ENCODE measurements at regions not wholly inside any gene's neighbourhood (a gene's known extent, or its start where the extent isn't known, plus 50 kb on each side); places are given as distances from the start of the nearest gene placed in this dataset.
"Not testable (repeated sequence)": the region's sequence is repeated elsewhere in the genome, so short reads cannot be mapped to it uniquely, and the experiment has no call there.

- H2AFZ ChIP-seq (ENCODE audit: low read depth, low read length) = no peak overlapping the region
- no peak for TF ChIP-seq EZH2phosphoT487 (IDR thresholded peaks at IDR 0.05; ENCODE audit: low read depth)
- TF ChIP-seq, protein P1, sequence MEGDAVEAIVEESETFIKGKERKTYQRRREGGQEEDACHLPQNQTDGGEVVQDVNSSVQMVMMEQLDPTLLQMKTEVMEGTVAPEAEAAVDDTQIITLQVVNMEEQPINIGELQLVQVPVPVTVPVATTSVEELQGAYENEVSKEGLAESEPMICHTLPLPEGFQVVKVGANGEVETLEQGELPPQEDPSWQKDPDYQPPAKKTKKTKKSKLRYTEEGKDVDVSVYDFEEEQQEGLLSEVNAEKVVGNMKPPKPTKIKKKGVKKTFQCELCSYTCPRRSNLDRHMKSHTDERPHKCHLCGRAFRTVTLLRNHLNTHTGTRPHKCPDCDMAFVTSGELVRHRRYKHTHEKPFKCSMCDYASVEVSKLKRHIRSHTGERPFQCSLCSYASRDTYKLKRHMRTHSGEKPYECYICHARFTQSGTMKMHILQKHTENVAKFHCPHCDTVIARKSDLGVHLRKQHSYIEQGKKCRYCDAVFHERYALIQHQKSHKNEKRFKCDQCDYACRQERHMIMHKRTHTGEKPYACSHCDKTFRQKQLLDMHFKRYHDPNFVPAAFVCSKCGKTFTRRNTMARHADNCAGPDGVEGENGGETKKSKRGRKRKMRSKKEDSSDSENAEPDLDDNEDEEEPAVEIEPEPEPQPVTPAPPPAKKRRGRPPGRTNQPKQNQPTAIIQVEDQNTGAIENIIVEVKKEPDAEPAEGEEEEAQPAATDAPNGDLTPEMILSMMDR (IDR thresholded peaks at IDR 0.05; ENCODE audit: low read depth, low read length) = no peak
- no peaks in the 10 kb centered on the region for H3K79me2 ChIP-seq (ENCODE audit: low read length)
- no peak overlapping the region for H3K9ac ChIP-seq (ENCODE audit: low read length)
- H3K4me1 ChIP-seq (ENCODE audit: low read length) = no peaks in the 10 kb centered on the region
- no peaks in the 10 kb centered on the region for H3K9me3 ChIP-seq (ENCODE audit: insufficient read depth, low read length)
- no peak overlapping the region for H3K4me2 ChIP-seq (ENCODE audit: low read length)
- H4K20me1 ChIP-seq (ENCODE audit: insufficient read depth, low read length) = no peaks in the 10 kb centered on the region
- H3K36me3 ChIP-seq (replicated peaks; ENCODE audit: low read depth, low read length) = no peaks in the 10 kb centered on the region
- H3K27ac ChIP-seq (ENCODE audit: low read length) = no peak overlapping the region
- H3K4me3 ChIP-seq (ENCODE audit: low read length) = no peak overlapping the region
- no peaks in the 10 kb centered on the region for H3K27me3 ChIP-seq (ENCODE audit: low read depth, low read length)
These were observed 103.5 kb downstream of the SOX14 start for GRCh38 chr3:137867611-137868010.

- H3K4me1 ChIP-seq (ENCODE audit: low read length) = no peaks in the 10 kb centered on the region
- H3K36me3 ChIP-seq (replicated peaks; ENCODE audit: low read depth, low read length) = no peaks in the 10 kb centered on the region
- no peak overlapping the region for H3K9ac ChIP-seq (ENCODE audit: low read length)
- H4K20me1 ChIP-seq (ENCODE audit: insufficient read depth, low read length) = no peaks in the 10 kb centered on the region
- no peak overlapping the region for H3K4me3 ChIP-seq (ENCODE audit: low read length)
- no peaks in the 10 kb centered on the region for H3K79me2 ChIP-seq (ENCODE audit: low read length)
- H3K4me2 ChIP-seq (ENCODE audit: low read length) = no peak overlapping the region
- H3K27ac ChIP-seq (ENCODE audit: low read length) = no peak overlapping the region
- H2AFZ ChIP-seq (ENCODE audit: low read depth, low read length) = no peak overlapping the region
- TF ChIP-seq, protein P1 (IDR thresholded peaks at IDR 0.05; ENCODE audit: low read depth, low read length) = no peak
- TF ChIP-seq EZH2phosphoT487 (IDR thresholded peaks at IDR 0.05; ENCODE audit: low read depth) = no peak
- H3K9me3 ChIP-seq (ENCODE audit: insufficient read depth, low read length) = no peaks in the 10 kb centered on the region
- H3K27me3 ChIP-seq (ENCODE audit: low read depth, low read length) = no peaks in the 10 kb centered on the region
These were observed 104.9 kb downstream of the SOX14 start for GRCh38 chr3:137869022-137869421.

DNA sequence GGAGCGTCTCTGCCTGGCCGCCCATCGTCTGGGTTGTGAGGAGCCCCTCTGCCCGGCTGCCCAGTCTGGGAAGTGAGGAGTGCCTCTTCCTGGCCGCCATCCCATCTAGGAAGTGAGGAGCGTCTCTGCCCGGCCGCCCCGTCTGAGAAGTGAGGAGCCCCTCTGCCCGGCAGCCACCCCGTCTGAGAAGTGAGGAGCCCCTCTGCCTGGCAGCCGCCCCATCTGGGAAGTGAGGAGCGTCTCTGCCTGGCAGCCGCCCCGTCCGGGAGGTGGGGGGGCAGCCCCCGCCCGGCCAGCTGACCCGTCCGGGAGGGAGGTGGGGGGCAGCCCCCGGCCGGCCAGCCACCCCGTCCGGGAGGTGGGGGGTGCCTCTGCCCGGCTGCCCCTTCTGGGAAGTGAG lies 108.5 kb downstream of the SOX14 start:
- not testable (repeated sequence) for H3K79me2 ChIP-seq (ENCODE audit: low read length); H3K9ac ChIP-seq (ENCODE audit: low read length); H3K9me3 ChIP-seq (ENCODE audit: insufficient read depth, low read length); H3K27ac ChIP-seq (ENCODE audit: low read length); H3K4me3 ChIP-seq (ENCODE audit: low read length); H4K20me1 ChIP-seq (ENCODE audit: insufficient read depth, low read length); H3K27me3 ChIP-seq (ENCODE audit: low read depth, low read length); H3K4me1 ChIP-seq (ENCODE audit: low read length); H3K4me2 ChIP-seq (ENCODE audit: low read length); H2AFZ ChIP-seq (ENCODE audit: low read depth, low read length); H3K36me3 ChIP-seq (replicated peaks; ENCODE audit: low read depth, low read length)

- not testable (repeated sequence) for H3K9me3 ChIP-seq (ENCODE audit: insufficient read depth, low read length); H2AFZ ChIP-seq (ENCODE audit: low read depth, low read length); H3K27me3 ChIP-seq (ENCODE audit: low read depth, low read length); H4K20me1 ChIP-seq (ENCODE audit: insufficient read depth, low read length); H3K4me1 ChIP-seq (ENCODE audit: low read length); H3K4me2 ChIP-seq (ENCODE audit: low read length); H3K79me2 ChIP-seq (ENCODE audit: low read length); H3K9ac ChIP-seq (ENCODE audit: low read length); H3K27ac ChIP-seq (ENCODE audit: low read length); H3K36me3 ChIP-seq (replicated peaks; ENCODE audit: low read depth, low read length); H3K4me3 ChIP-seq (ENCODE audit: low read length)
These were observed 113.1 kb upstream of the CLDN18 start for GRCh38 chr3:137896842-137897241.

DNA sequence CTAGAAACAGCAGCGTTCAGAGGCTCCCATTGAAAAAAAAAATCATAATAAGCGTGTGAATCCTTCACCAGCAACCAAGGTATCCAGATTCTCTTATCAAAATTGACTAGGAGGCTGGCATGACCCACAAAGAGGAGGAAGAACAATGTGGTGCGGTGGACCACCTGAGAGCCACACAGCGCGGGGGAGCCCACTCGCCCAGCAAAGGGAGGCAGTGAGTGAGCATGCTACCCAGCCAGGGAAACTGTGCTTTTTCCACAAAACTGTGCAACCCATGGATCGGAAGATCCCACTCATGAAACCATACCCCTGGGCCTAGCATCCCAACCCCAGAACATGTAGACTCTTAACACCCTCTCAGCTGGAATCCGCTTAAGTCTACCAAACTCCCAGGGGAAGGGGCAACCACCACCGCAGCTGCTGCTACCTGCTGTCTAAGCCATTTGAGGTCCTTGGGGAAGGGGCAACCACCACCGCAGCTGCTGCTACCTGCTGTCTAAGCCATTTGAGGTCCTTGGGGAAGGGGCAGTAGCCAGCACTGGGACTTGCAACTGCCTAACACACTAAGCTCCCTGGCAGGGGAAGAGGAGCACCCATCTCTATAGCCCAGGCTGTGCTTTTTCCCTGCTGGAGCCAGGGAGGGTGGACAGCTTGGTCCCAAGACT lies 102.8 kb upstream of the CLDN18 start:
- Histone ChIP-seq H3K4me1 (ENCODE audit: low read length) (no peaks in the 10 kb centered on the region), H3K9me3 (ENCODE audit: insufficient read depth, low read length) (no peaks in the 10 kb centered on the region), H3K79me2 (ENCODE audit: low read length) (no peaks in the 10 kb centered on the region), H3K4me3 (ENCODE audit: low read length) (no peak overlapping the region), H4K20me1 (ENCODE audit: insufficient read depth, low read length) (no peaks in the 10 kb centered on the region), H2AFZ (ENCODE audit: low read depth, low read length) (no peak overlapping the region), H3K36me3 (replicated peaks; ENCODE audit: low read depth, low read length) (no peaks in the 10 kb centered on the region), H3K9ac (ENCODE audit: low read length) (no peak overlapping the region), H3K4me2 (ENCODE audit: low read length) (no peak overlapping the region), H3K27ac (ENCODE audit: low read length) (no peak overlapping the region), H3K27me3 (ENCODE audit: low read depth, low read length) (no peaks in the 10 kb centered on the region)
- TF ChIP-seq, protein P1 (IDR thresholded peaks at IDR 0.05; ENCODE audit: low read depth, low read length) = no peak
- no peak for TF ChIP-seq EZH2phosphoT487 (IDR thresholded peaks at IDR 0.05; ENCODE audit: low read depth)
